ENCODE measurements at regions not wholly inside any gene's neighbourhood (a gene's known extent, or its start where the extent isn't known, plus 50 kb on each side); places are given as distances from the start of the nearest gene placed in this dataset.

DNA sequence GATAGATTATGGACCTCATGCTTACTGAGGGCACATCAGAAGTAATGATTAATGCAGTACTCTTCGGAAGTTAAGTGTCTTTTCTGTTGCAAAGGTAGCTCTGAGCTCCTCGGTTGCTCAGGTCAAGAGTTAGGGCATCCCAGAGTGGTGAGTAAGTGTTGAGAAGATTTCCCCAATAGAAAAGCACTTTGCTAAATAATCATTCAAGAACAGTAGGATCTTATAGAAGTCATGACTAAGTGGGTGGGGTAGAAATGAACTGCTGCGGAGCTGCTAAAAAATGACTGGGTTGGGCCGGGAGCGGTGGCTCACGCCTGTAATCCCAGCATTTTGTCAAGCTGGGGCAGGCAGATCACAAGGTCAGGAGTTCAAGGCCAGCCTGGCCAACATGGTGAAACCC is 648.6 kb upstream of the CAMK1G start:
- Histone ChIP-seq H3K27me3 (ENCODE audit: control insufficient read depth, insufficient read depth) (no peaks in the 10 kb centered on the region), H3K27ac (ENCODE audit: low read length) (no peak overlapping the region), H3K4me1 (ENCODE audit: control insufficient read depth, insufficient read depth, low read length) (no peaks in the 10 kb centered on the region), H3K9me3 (ENCODE audit: control insufficient read depth, low read length) (no peaks in the 10 kb centered on the region), H3K4me3 (ENCODE audit: low read length) (no peak overlapping the region)
- intact Hi-C loops (cut with DNase I): no loop called here
- DNase-seq (no peak), ATAC-seq (no peak)
- WGBS: 97% methylated on average over 6 of the region's 6 CpGs

DNA sequence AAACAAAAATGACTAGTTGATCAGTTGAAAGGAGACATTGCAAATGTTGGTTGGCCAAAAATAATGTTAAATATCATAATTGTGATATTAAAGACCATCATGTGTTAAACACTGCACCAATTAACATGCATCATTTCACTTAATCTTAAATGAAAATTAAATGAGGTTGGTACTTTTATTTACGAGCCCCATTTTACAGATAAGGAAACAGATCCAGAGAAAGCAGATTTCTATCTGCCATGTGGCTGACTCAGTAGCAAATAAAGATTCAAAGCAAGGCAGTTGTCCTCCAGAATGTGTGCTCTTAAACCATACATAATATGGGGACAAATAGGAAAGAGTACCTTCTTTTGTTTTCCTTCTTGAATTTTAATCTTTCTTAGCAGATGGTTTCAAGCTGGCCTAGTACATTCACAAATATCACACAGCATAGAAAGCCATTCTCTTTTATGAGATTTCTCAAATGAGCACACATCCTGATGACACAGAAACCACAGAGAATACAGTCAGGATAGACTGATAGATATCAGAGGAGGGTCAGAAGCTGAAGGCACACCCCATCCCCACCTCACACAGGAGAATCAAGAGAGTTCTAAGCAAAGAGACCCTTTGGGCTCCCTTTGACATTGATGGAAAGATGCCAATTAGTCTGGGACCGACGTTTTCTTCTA is 647.9 kb upstream of the CAMK1G start:
- H3K4me1 ChIP-seq (ENCODE audit: control insufficient read depth, insufficient read depth, low read length): peaks cover 1% of the 10 kb centered on the region
- H3K9me3 ChIP-seq (ENCODE audit: control insufficient read depth, low read length): no peaks in the 10 kb centered on the region
- no peak overlapping the region for H3K27ac ChIP-seq (ENCODE audit: low read length)
- no peak for DNase-seq
- no peaks in the 10 kb centered on the region for H3K27me3 ChIP-seq (ENCODE audit: control insufficient read depth, insufficient read depth)
- WGBS: 56% methylated on average over 3 of the region's 3 CpGs
- intact Hi-C loops (cut with DNase I): no loop called here
- no peak for ATAC-seq
- H3K4me3 ChIP-seq (ENCODE audit: low read length): no peak overlapping the region

DNA sequence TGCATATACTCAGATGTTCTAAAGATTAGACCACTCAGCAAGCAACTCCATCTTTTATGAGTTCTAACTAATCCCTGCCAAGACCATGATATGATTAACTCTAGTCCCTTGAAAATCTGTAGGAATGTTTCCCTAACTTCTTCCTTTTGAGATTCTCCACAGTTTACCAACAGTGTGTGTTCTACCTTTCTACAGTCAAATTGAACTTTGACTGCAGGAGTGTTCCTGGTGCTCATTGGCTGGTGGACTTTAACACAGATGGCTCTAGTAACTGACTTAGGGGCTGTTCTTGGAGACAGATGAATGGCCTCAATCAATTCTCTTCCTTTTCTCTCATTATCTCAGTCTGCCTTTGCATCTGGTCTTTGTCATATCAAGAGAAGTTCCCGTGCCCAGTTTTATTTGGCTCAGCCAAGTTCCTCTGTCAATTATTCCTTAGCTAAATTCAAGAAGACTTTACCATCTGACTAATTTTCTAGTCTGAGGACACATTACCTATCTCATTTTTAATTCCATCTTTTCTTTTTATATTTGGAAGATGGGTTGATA is 643.9 kb upstream of the CAMK1G start:
- H3K27ac ChIP-seq (ENCODE audit: low read length): no peak overlapping the region
- intact Hi-C loops (cut with DNase I): no loop called here
- no peak overlapping the region for H3K4me3 ChIP-seq (ENCODE audit: low read length)
- DNase-seq: no peak
- H3K4me1 ChIP-seq (ENCODE audit: control insufficient read depth, insufficient read depth, low read length): peaks cover 1% of the 10 kb centered on the region
- ATAC-seq: no peak
- no peaks in the 10 kb centered on the region for H3K9me3 ChIP-seq (ENCODE audit: control insufficient read depth, low read length)
- 15% methylated on average over 1 of the region's 1 CpG for WGBS
- no peaks in the 10 kb centered on the region for H3K27me3 ChIP-seq (ENCODE audit: control insufficient read depth, insufficient read depth)

DNA sequence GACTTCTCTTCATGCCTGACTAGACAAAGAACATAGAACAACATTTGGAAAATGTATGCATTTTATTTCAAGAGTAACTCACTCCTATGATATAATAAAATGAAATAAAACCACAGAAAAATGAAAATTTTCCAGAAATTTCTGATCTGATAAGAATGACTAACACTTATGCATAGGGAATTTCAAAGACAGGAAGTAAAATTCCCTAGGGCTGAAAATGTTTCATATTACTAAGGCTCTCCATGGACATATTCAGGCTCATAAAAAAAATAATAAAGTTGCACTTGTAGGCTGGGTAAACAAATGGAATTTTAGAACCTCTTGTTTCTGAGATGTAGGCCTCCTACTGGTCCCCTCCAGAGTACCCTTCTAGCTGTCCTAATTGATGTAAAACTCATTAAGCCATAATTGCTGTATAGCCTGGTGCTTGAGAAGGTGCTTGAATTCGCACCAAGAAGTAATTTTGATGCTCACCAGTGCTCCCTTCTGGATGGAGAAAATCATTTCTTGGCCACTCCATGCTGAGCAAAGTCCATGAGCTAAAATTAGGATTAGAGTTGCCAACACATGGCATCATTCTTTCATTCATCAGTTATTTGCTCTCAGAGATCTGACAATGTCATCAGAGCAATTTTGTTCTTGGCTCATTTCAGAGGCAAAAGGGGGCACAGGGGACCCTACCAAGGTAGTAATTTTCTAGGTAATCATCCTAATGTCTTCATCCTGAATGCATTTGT is 641.0 kb upstream of the CAMK1G start:
- H3K4me3 ChIP-seq (ENCODE audit: low read length): no peak overlapping the region

DNA sequence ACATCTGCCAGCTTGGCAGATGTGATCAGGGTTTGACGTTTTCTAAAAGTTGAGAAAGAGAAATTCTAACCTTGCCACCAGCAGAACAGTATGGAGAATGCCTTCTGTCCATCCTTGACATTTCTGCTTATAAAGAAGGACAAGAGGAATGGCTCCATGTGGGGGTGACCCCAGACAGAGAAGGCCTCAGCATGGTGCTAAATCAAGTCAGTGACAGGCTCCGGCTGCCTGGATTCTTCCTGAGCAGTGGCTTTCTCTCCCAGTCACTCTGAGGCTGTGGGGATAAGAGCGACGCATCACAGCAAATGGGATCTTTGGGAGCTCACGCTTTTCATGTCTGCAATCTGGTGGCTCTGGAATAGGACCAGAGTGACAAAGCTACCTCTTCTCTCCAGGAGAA is 640.2 kb upstream of the CAMK1G start:
- 93% methylated on average over 5 of the region's 5 CpGs for WGBS
- ATAC-seq: no peak
- Histone ChIP-seq H3K27me3 (ENCODE audit: control insufficient read depth, insufficient read depth) (no peaks in the 10 kb centered on the region), H3K4me3 (ENCODE audit: low read length) (no peak overlapping the region), H3K27ac (ENCODE audit: low read length) (no peak overlapping the region), H3K9me3 (ENCODE audit: control insufficient read depth, low read length) (no peaks in the 10 kb centered on the region), H3K4me1 (ENCODE audit: control insufficient read depth, insufficient read depth, low read length) (peaks cover 1% of the 10 kb centered on the region)
- intact Hi-C loops (cut with DNase I): no loop called here
- no peak for DNase-seq

More for the DNA sequence above, 641.0 kb upstream of the CAMK1G start:
- intact Hi-C loops (cut with DNase I): no loop called here
- Histone ChIP-seq H3K9me3 (ENCODE audit: control insufficient read depth, low read length) (no peaks in the 10 kb centered on the region), H3K27ac (ENCODE audit: low read length) (no peak overlapping the region), H3K4me1 (ENCODE audit: control insufficient read depth, insufficient read depth, low read length) (peaks cover 1% of the 10 kb centered on the region), H3K27me3 (ENCODE audit: control insufficient read depth, insufficient read depth) (no peaks in the 10 kb centered on the region)
- ATAC-seq (no peak), DNase-seq (no peak)
- WGBS: 97% methylated on average over 1 of the region's 1 CpG

DNA sequence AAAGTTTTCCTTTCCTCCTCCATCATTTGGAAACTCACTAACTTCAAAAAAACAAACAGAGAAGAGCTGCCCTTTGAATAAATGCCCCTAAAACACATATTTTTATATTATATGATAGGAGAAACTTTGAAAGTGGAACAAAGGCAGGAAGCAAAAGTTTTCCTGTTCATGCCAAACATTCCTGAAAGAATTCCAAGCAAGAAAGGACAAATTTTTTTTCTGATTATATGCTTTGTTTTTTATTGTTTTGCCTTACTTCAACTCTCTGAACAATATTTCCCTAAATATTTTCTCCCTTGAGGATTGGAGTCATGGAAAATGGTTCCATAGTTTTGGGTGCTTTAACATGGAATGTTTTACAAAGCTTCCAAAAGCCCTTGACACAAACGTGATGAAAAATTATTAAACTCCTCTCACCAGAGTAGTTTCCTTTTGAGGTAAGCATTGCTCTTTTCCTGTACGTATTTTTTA is 638.5 kb upstream of the CAMK1G start:
- H3K27ac ChIP-seq (ENCODE audit: low read length): no peak overlapping the region
- intact Hi-C loops (cut with DNase I): no loop called here
- DNase-seq (no peak), ATAC-seq (no peak)
- no peak overlapping the region for H3K4me3 ChIP-seq (ENCODE audit: low read length)
- H3K9me3 ChIP-seq (ENCODE audit: control insufficient read depth, low read length): no peaks in the 10 kb centered on the region
- WGBS: 15% methylated on average over 2 of the region's 2 CpGs
- peaks cover under 1% of the 10 kb centered on the region for H3K4me1 ChIP-seq (ENCODE audit: control insufficient read depth, insufficient read depth, low read length)
- H3K27me3 ChIP-seq (ENCODE audit: control insufficient read depth, insufficient read depth): no peaks in the 10 kb centered on the region

DNA sequence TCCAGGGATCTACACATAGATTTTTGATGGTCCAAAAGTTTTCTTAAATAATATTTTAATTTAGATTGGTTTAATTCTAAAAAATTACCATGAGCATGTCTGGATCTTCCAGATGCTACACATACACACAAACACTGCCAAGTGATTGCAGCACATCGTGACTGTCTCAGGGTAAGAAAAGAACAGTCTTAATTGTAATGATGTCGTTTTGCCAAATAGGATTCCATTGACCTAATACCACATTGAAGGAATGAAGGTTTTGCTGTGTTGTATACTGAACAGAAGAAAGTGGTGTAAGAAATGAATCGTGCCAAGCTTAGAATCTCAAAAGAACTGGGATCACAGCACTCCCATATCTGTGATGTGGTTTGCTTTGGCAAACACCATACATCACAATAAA is 633.3 kb upstream of the CAMK1G start:
- intact Hi-C loops (cut with DNase I): no loop called here
- H3K27me3 ChIP-seq (ENCODE audit: control insufficient read depth, insufficient read depth): no peaks in the 10 kb centered on the region
- 78% methylated on average over 3 of the region's 3 CpGs for WGBS

DNA sequence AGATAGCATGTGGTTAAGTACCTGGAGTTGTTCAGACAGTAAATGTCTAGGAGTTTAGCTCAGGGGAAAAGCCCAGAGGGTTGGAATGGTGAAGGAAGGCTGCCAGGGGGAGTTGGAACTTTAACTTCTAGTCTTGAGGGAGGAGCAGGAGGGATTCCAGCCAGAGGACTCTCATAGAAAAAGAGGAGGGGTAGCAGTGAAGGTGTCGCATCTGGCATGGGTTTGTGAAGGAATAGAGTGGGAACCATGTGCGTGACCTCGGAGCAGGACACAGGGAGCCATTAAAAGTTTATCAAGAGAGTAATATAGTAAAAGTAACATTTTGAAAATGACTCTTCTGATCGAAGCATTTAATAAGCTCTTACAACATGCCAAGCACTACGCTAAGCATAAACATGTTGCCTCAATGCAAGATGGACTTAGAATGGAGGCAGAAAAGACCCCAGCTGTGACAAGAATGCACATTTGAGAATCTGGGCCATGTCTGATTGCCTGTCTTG is 632.4 kb upstream of the CAMK1G start:
- ATAC-seq (no peak), DNase-seq (no peak)
- Histone ChIP-seq H3K27me3 (ENCODE audit: control insufficient read depth, insufficient read depth) (no peaks in the 10 kb centered on the region), H3K4me3 (ENCODE audit: low read length) (no peak overlapping the region), H3K9me3 (ENCODE audit: control insufficient read depth, low read length) (no peaks in the 10 kb centered on the region), H3K4me1 (ENCODE audit: control insufficient read depth, insufficient read depth, low read length) (no peaks in the 10 kb centered on the region), H3K27ac (ENCODE audit: low read length) (no peak overlapping the region)
- intact Hi-C loops (cut with DNase I): no loop called here
- 90% methylated on average over 5 of the region's 5 CpGs for WGBS

More for the DNA sequence above, 633.3 kb upstream of the CAMK1G start:
- Histone ChIP-seq H3K9me3 (ENCODE audit: control insufficient read depth, low read length) (no peaks in the 10 kb centered on the region), H3K27ac (ENCODE audit: low read length) (no peak overlapping the region), H3K4me1 (ENCODE audit: control insufficient read depth, insufficient read depth, low read length) (no peaks in the 10 kb centered on the region), H3K4me3 (ENCODE audit: low read length) (no peak overlapping the region)
- DNase-seq (no peak), ATAC-seq (no peak)

DNA sequence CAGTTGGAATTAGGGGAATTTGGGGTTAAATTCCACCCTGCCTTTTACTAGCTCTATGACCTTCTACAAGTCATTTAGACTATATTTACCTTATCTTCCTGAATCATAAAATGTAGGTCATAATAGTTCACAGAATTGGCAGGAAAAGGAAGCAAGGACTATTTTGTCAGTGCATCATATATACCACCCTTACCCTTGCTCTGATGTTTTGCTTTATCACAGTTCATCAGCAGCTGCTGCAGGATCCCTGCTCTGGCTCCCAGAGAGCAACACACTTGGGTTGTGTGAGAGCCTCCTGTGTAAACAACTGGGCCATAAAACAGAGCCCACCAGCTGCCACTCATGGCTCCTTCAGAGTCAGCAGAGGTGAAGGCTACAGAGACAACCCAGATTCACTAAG is 631.6 kb upstream of the CAMK1G start:
- no peak overlapping the region for H3K4me3 ChIP-seq (ENCODE audit: low read length)
- DNase-seq (no peak), ATAC-seq (no peak)
- no peaks in the 10 kb centered on the region for H3K9me3 ChIP-seq (ENCODE audit: control insufficient read depth, low read length)
- H3K27me3 ChIP-seq (ENCODE audit: control insufficient read depth, insufficient read depth): no peaks in the 10 kb centered on the region
- no peak overlapping the region for H3K27ac ChIP-seq (ENCODE audit: low read length)
- no peaks in the 10 kb centered on the region for H3K4me1 ChIP-seq (ENCODE audit: control insufficient read depth, insufficient read depth, low read length)
- intact Hi-C loops (cut with DNase I): no loop called here

DNA sequence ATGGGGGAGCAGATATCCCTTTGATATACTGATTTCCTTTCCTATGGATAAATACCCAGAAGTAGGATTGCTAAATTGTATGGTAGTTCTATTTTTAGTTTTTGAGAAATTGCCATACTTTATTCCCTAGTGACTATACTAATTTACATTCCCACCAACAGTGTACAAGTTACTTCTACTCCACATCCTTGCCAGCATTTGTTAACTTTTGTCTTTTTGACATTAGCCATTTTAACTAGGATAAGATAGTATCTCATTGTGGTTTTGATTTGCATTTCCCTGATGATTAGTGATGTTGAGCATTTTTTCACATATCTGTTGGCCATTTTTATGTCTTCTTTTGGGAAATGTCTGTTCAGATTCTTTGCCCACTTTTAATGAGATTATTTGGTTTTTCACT is 620.6 kb upstream of the CAMK1G start:
- no peaks in the 10 kb centered on the region for H3K4me1 ChIP-seq (ENCODE audit: control insufficient read depth, insufficient read depth, low read length)
- ATAC-seq: no peak
- no peak overlapping the region for H3K4me3 ChIP-seq (ENCODE audit: low read length)
- no peaks in the 10 kb centered on the region for H3K9me3 ChIP-seq (ENCODE audit: control insufficient read depth, low read length)
- intact Hi-C loops (cut with DNase I): no loop called here
- H3K27me3 ChIP-seq (ENCODE audit: control insufficient read depth, insufficient read depth): no peaks in the 10 kb centered on the region
- DNase-seq: no peak
- no peak overlapping the region for H3K27ac ChIP-seq (ENCODE audit: low read length)

DNA sequence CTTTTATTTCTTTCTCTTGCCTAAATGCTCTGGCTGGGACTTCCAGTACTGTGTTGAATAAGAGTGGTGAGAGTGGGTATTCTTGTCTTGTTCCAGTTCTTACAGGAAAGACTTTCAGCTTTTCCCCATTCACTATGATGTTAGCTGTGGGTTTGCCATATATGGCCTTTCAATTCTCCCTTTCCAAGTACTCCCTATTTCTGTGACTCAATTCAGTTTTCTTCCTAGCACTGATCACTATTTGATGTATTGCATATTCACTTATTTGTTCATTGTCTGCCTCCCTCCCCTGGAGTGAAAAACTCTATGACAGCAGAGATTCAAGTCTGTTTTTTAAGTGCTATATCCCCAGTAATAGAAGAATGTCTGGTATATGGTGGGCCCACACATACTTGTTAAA is 618.2 kb upstream of the CAMK1G start:
- Histone ChIP-seq H3K4me1 (ENCODE audit: control insufficient read depth, insufficient read depth, low read length) (no peaks in the 10 kb centered on the region), H3K27ac (ENCODE audit: low read length) (no peak overlapping the region), H3K9me3 (ENCODE audit: control insufficient read depth, low read length) (no peaks in the 10 kb centered on the region), H3K4me3 (ENCODE audit: low read length) (no peak overlapping the region), H3K27me3 (ENCODE audit: control insufficient read depth, insufficient read depth) (no peaks in the 10 kb centered on the region)
- DNase-seq (no peak), ATAC-seq (no peak)
- intact Hi-C loops (cut with DNase I): no loop called here
